Activated CD8-positive, alpha-beta T cell treated with anti-CD3 and anti-CD28 coated beads, Interleukin-2, amount 10 ng/mL, durations not matched to agents 7 days and 5 days (primary cell): ENCODE measurements at regions not wholly inside any gene's neighbourhood (a gene's known extent, or its start where the extent isn't known, plus 50 kb on each side); places are given as distances from the start of the nearest gene placed in this dataset.
"Not testable (repeated sequence)": the region's sequence is repeated elsewhere in the genome, so short reads cannot be mapped to it uniquely, and the experiment has no call there.

Experiments used
- ATAC-seq: fragments of 150-1000 bp; cut with Tn5 transposase; one replicate; pipeline ENCODE4 v1.10.0; 2021; ENCODE audit warnings: moderate library complexity
- CTCF ChIA-PET: fragments of 350-600 bp; sonication (Branson Sonifier 250); formaldehyde crosslinking; loops from one replicate; lab custom pipeline; 2021; ENCODE audit warnings: antibody characterized with exemption; lab: Charles Lee
- POLR2A ChIA-PET: fragments of 350-600 bp; sonication (Branson Sonifier 250); formaldehyde crosslinking; loops from one replicate; lab custom pipeline; 2021; ENCODE audit warnings: antibody characterized with exemption; lab: Charles Lee
- DNase-seq: peaks from one replicate; pipeline ENCODE4 v3.0.0-alpha.2; 2020
- H3K27ac Mint-ChIP-seq: one replicate; pipeline ENCODE4 v1.8.0; 2021; ENCODE audit warnings: mild to moderate bottlenecking, mixed read lengths
- H3K27me3 Mint-ChIP-seq: one replicate; pipeline ENCODE4 v1.8.0; 2021; ENCODE audit warnings: low read depth, mixed read lengths
- H3K36me3 Mint-ChIP-seq: one replicate; pipeline ENCODE4 v1.8.0; 2021; ENCODE audit warnings: low read depth, mixed read lengths
- H3K4me1 Mint-ChIP-seq: one replicate; pipeline ENCODE4 v1.8.0; 2021; ENCODE audit warnings: low read depth, mixed read lengths
- H3K4me3 Mint-ChIP-seq: one replicate; pipeline ENCODE4 v1.8.0; 2021; ENCODE audit warnings: mild to moderate bottlenecking, mixed read lengths
- H3K9me3 Mint-ChIP-seq: one replicate; pipeline ENCODE4 v1.8.0; 2022; ENCODE audit warnings: mixed read lengths; ENCODE audit not compliant: insufficient read depth

DNA sequence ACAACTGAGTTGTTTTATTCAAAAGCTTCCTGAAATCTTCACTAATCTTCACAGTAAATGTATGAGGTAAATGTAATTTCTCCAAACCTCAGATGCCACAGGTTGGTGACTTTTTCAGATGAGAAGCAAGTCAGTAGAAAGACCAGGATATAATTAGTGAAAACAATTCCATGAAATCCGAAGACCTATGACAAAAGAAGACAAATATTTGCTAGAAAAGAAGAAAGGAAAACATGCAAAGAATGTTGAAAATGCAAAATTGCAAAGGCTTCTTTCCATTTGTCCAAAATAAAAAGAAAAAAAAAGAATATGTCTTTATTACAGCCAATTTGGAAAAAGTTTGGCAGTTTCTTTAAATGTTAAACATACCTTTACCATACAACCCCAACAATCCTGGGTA, 88.3 kb upstream of the MYRIP start:
- ChIA-PET CTCF (no interaction called here), POLR2A (no interaction called here)
- H3K4me1 Mint-ChIP-seq = no peaks in the 10 kb centered on the region
- ATAC-seq (no peak), DNase-seq (no peak)
- no peak overlapping the region for H3K4me3 Mint-ChIP-seq
- H3K27ac Mint-ChIP-seq = no peak overlapping the region
- no peaks in the 10 kb centered on the region for H3K36me3 Mint-ChIP-seq
- peaks cover 2% of the 10 kb centered on the region for H3K27me3 Mint-ChIP-seq
- H3K9me3 Mint-ChIP-seq = no peaks in the 10 kb centered on the region

DNA sequence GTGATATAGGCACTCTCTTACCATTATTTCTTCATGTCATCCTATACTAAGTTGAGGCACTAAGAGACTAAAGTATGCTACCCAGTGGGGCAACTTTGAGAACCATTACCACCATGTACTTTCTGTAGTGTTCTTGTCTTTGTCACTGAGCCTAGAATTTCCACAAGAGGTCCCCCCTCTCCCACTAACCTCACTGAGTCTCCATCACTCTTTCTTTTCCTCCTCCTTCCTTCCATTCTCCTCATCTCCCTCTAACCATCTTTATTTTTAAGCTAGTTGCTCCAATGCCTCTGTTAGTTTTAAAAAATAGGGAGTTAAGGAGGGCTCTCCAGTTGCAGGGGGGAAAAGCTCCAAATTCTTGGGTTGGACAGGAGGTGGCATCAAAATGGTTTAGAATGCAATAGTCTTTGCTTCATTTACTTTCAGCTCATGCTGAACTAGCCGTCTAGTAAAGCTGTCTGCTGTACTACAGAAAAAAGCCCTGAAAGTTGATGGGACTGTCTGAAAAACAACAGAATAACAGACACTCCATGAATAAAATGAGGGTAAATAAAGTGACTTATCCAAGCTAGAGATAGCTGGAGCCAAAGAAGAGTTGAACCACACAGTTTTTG, 85.1 kb upstream of the MYRIP start:
- POLR2A ChIA-PET = no interaction called here
- Mint-ChIP-seq H3K36me3 (no peaks in the 10 kb centered on the region), H3K4me3 (no peak overlapping the region), H3K27ac (no peak overlapping the region), H3K4me1 (no peaks in the 10 kb centered on the region), H3K9me3 (no peaks in the 10 kb centered on the region), H3K27me3 (peaks cover 2% of the 10 kb centered on the region)
- DNase-seq = no peak
- no peak for ATAC-seq
- CTCF ChIA-PET = no interaction called here

DNA sequence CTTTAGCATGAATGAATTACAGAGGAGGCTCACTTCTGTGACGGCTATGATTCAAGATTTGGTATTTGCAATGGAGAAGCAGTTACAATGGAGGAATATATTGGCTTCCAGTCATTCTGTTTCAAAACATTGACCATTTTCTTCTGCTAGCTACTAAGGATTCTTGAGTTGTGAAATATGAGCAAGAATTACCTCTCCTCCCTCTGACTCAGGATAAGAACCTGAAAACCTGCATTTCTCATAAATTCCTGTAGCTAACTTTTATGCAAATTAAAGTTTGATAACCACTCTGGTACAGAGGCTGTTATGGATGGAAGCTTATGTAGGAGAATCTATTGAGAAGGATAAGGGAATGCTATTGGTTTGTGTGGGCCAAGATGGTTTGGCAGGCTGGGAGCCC, 84.1 kb upstream of the MYRIP start:
- CTCF ChIA-PET = no interaction called here

DNA sequence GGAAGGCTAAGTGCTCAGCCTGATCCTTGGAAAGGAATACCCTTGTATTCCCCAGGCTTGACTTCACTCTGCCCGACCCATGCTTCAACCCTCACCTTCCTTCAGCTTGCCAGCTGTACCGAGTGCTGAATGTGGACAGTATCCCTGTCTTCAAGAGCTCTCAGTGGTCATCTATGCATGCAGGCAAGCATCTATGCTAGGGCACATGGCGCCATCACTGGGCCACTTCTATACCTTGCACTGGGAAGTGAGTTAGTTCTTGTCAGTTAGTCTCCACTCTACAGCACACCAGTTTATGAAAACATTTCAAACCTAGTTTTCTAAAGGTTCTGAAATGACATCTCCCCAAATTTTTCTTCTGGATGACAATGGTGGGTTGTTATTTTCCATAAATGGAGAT, 82.0 kb upstream of the MYRIP start:
- H3K27me3 Mint-ChIP-seq = no peaks in the 10 kb centered on the region
- ATAC-seq (no peak), DNase-seq (no peak)
- no peaks in the 10 kb centered on the region for H3K4me1 Mint-ChIP-seq
- ChIA-PET CTCF (no interaction called here), POLR2A (no interaction called here)
- H3K9me3 Mint-ChIP-seq = no peaks in the 10 kb centered on the region
- H3K36me3 Mint-ChIP-seq = no peaks in the 10 kb centered on the region
- no peak overlapping the region for H3K4me3 Mint-ChIP-seq
- H3K27ac Mint-ChIP-seq = no peak overlapping the region

More for the DNA sequence above, 84.1 kb upstream of the MYRIP start:
- no peak for ATAC-seq
- Mint-ChIP-seq H3K4me3 (no peak overlapping the region), H3K36me3 (no peaks in the 10 kb centered on the region), H3K27ac (no peak overlapping the region), H3K27me3 (peaks cover 2% of the 10 kb centered on the region), H3K4me1 (no peaks in the 10 kb centered on the region), H3K9me3 (no peaks in the 10 kb centered on the region)
- DNase-seq = no peak
- POLR2A ChIA-PET = no interaction called here

DNA sequence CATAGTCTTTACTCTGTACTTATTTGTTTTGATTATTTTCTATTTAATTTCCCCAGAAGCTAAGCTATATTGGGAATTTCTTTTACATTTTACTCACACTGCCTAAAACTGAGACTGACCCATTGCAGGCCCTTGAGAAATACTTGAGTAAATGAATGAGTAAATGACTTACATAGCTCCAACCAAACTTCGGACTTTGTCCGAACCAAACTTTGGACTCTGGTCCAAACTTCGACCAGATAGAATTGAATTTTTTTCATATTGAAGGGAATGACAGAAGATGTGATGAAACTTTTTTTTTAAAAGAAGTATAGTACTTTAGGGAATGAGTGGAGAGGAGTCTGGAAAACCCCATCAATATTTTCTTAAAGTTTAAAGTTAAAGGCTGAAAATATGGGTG, 75.6 kb upstream of the MYRIP start:
- no peak overlapping the region for H3K27ac Mint-ChIP-seq
- H3K4me1 Mint-ChIP-seq = no peaks in the 10 kb centered on the region
- ATAC-seq (no peak), DNase-seq (no peak)
- no peak overlapping the region for H3K4me3 Mint-ChIP-seq
- H3K27me3 Mint-ChIP-seq = no peaks in the 10 kb centered on the region
- H3K36me3 Mint-ChIP-seq = no peaks in the 10 kb centered on the region
- H3K9me3 Mint-ChIP-seq = no peaks in the 10 kb centered on the region
- ChIA-PET POLR2A (no interaction called here), CTCF (no interaction called here)

DNA sequence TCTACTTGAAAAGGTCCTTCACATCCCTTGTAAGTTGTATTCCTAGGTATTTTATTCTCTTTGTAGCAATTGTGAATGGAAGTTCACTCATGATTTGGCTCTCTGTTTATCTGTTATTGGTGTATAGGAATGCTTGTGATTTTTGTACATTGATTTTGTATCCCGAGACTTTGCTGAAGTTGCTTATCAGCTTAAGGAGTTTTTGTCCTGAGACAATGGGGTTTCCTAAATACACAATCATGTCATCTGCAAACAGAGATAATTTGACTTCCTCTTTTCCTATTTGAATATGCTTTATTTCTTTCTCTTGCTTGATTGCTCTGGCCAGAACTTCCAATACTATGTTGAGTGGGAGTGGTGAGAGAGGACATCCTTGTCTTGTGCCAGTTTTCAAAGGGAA, 69.8 kb upstream of the MYRIP start:
- H3K4me1 Mint-ChIP-seq, DNase-seq, H3K27ac Mint-ChIP-seq, H3K27me3 Mint-ChIP-seq, H3K4me3 Mint-ChIP-seq, POLR2A ChIA-PET, ATAC-seq, H3K36me3 Mint-ChIP-seq, H3K9me3 Mint-ChIP-seq, CTCF ChIA-PET: not testable (repeated sequence)

DNA sequence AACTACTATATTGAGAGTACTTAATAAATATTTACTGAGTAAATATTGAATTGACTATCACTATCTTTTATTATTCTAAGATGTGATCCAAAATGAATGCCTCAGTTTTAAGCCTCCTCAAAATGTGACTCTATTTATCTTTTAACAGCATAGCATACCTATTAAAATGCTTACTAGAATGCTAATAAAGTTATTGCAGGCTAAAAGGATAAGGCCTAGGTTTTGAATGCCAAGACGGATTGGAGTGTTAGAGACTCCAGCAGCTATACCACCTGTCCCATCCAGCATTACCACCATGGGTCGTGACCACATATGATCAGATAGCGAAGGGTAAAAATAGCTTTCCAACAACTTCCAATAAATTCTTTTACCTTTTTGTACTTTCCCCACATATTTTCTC, 64.7 kb upstream of the MYRIP start:
- DNase-seq = no peak
- H3K9me3 Mint-ChIP-seq = no peaks in the 10 kb centered on the region
- no peak for ATAC-seq
- no peaks in the 10 kb centered on the region for H3K4me1 Mint-ChIP-seq
- H3K4me3 Mint-ChIP-seq = no peak overlapping the region
- H3K27ac Mint-ChIP-seq = no peak overlapping the region
- ChIA-PET CTCF (interaction anchor here (0.6 kb wide), 1 partner anchor 573 kb away, joined by 3 read pairs; no protein-coding TSS in a partner anchor), POLR2A (no interaction called here)
- no peaks in the 10 kb centered on the region for H3K36me3 Mint-ChIP-seq
- H3K27me3 Mint-ChIP-seq = no peaks in the 10 kb centered on the region

DNA sequence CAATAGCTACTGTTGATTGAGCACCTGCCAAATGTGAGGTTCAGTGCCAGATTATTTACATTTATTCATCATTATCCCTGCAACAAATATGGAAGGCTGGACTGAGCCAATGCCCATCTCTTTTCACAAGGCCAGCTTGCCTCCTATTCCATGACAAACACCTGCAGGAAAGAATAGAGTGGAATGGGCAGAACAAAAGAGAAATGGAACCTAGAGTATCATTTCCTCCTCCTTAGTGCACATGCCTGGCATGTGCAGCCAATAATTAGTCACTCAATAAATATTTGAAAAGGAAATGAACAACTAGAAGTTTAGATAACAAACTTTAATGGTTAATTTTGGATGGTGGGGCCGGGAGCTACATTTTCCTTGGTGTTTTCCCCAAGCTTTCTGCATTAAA, 61.4 kb upstream of the MYRIP start:
- CTCF ChIA-PET = no interaction called here
- Mint-ChIP-seq H3K36me3 (no peaks in the 10 kb centered on the region), H3K27ac (no peak overlapping the region), H3K9me3 (no peaks in the 10 kb centered on the region), H3K4me3 (no peak overlapping the region), H3K4me1 (no peaks in the 10 kb centered on the region), H3K27me3 (no peaks in the 10 kb centered on the region)
- no peak for ATAC-seq
- POLR2A ChIA-PET = no interaction called here
- no peak for DNase-seq

DNA sequence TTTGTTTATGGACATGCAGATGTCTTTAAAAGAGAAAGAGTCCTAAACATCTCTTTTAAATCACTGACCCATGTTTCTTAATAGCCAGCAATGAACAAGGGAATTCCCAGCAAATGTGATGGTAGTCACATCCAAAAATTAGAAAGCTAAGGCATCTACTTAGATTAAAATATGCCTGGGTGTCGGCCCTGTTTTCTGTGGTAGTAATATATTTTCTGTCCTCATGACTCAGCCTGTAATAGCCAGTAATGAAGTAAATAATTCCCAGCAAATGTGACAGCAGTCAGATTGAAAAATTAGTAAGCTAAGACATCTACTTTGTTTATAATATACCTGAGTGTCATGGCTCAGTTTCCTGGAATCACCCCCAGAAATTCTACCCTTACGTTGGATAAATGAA, 60.6 kb upstream of the MYRIP start:
- H3K4me1 Mint-ChIP-seq = no peaks in the 10 kb centered on the region
- H3K9me3 Mint-ChIP-seq = no peaks in the 10 kb centered on the region
- ATAC-seq = no peak
- H3K27me3 Mint-ChIP-seq = no peaks in the 10 kb centered on the region
- no peak overlapping the region for H3K4me3 Mint-ChIP-seq
- DNase-seq = no peak
- ChIA-PET POLR2A (no interaction called here), CTCF (no interaction called here)
- H3K27ac Mint-ChIP-seq = no peak overlapping the region
- no peaks in the 10 kb centered on the region for H3K36me3 Mint-ChIP-seq

DNA sequence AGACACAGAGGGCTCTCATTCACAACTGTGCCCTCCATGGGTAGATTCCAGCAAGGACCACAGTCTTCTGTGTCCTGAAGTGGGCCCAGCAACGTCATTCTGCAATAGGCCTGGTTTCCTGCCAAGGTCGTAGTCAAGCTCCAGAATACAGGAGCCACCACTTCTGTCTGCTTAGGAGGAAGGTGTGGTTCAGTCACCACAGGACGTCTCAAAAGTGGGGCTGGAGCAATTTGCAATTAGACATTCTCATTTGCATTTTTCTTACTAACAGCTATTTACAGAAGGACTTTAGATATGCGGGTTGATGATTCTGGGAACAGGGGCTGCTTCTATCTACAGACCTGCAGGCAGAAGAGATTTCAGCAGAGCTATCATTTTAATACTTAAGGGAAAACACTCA, 58.7 kb upstream of the MYRIP start:
- H3K9me3 Mint-ChIP-seq = no peaks in the 10 kb centered on the region
- ChIA-PET CTCF (no interaction called here), POLR2A (no interaction called here)
- H3K36me3 Mint-ChIP-seq = no peaks in the 10 kb centered on the region
- ATAC-seq (no peak), DNase-seq (no peak)
- no peaks in the 10 kb centered on the region for H3K4me1 Mint-ChIP-seq
- H3K27ac Mint-ChIP-seq = no peak overlapping the region
- no peak overlapping the region for H3K4me3 Mint-ChIP-seq
- no peaks in the 10 kb centered on the region for H3K27me3 Mint-ChIP-seq

DNA sequence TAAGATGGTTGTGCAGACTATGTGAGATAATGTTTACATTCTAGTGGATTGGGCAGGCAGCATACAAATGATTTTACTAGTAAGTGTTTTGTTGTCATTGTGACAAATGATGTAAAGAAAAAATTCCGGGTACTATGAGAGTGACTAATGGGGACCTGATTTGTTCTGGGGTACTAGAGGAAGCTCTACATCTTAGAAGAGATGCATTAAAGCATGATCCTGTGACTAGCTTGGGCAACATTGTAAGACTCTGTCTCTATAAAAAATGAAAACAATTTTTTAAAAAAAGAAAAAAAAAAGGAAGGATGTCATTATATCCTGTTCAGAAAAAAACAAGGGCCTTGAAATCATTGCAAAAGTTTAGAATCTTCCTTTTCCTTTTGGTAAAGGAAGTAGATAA, 58.1 kb upstream of the MYRIP start:
- POLR2A ChIA-PET = no interaction called here
- Mint-ChIP-seq H3K27me3 (no peaks in the 10 kb centered on the region), H3K36me3 (no peaks in the 10 kb centered on the region), H3K4me3 (no peak overlapping the region), H3K27ac (no peak overlapping the region), H3K4me1 (no peaks in the 10 kb centered on the region), H3K9me3 (no peaks in the 10 kb centered on the region)
- ATAC-seq (no peak), DNase-seq (no peak)
- CTCF ChIA-PET = no interaction called here

DNA sequence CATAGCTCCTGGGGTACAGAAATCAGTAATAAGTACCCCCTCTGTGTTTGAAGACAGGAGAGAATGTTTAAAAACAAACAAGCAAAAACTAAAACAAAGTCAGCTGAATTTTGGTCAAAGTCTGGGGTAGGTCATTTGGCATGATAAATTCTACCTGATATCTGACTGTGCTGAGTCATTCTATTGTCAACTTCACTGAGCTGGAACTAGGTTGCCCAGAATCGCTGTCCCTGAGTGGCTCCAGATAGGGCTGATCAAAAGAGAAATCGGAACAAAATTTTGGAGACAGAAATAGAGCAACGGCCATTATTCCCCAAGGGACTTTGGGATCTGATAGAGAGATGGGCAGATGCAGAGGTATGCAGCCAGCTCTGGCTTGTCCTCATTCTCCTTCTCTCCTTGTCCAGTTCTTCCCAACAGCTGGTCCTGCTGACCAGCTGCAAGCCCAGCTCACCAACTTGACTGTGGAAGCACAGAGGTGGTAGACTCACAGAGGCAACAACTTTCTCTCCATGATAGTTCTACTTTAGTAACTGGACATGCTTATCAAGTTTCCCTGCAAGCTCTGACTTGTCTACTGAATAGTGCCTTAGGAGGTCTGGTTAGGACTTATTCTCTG, 57.3 kb upstream of the MYRIP start:
- no peaks in the 10 kb centered on the region for H3K27me3 Mint-ChIP-seq
- H3K4me1 Mint-ChIP-seq = no peaks in the 10 kb centered on the region
- no peaks in the 10 kb centered on the region for H3K36me3 Mint-ChIP-seq
- ChIA-PET CTCF (no interaction called here), POLR2A (no interaction called here)
- no peaks in the 10 kb centered on the region for H3K9me3 Mint-ChIP-seq
- no peak overlapping the region for H3K4me3 Mint-ChIP-seq
- no peak for DNase-seq
- no peak overlapping the region for H3K27ac Mint-ChIP-seq
- ATAC-seq = no peak

DNA sequence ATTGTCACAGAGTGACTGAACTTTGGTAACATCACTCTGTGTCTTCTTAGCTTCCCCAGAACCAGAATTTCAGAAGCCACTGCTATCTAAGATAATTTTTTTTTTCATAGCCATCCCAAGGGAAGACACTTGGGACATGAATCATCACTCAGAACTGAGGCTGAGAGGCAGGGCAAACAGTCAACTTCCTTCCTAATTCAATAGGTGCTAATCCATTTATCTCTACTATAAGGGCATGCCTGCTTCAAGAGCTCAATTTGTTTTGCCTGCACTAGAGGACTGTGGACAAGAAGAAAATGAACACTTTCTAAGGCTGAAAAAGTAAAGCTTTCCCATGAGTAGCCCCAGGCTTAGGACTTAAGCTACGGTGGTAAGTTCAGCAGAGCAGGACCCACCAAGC, 56.7 kb upstream of the MYRIP start:
- ATAC-seq (no peak), DNase-seq (no peak)
- CTCF ChIA-PET = no interaction called here
- Mint-ChIP-seq H3K36me3 (no peaks in the 10 kb centered on the region), H3K4me1 (no peaks in the 10 kb centered on the region), H3K9me3 (no peaks in the 10 kb centered on the region), H3K4me3 (no peak overlapping the region), H3K27ac (no peak overlapping the region), H3K27me3 (no peaks in the 10 kb centered on the region)
- POLR2A ChIA-PET = no interaction called here
